ENCODE measurements at regions not wholly inside any gene's neighbourhood (a gene's known extent, or its start where the extent isn't known, plus 50 kb on each side); places are given as distances from the start of the nearest gene placed in this dataset.

GRCh38 chr15:31156808-31157207 lies 55.3 kb upstream of the TRPM1 start:
- Mint-ChIP-seq H3K27me3 (ENCODE audit: low read depth) (peaks cover 3% of the 10 kb centered on the region), H3K27ac (no peak overlapping the region), H3K36me3 (peaks cover 7% of the 10 kb centered on the region), H3K4me3 (no peak overlapping the region), H3K4me1 (peaks cover 67% of the 10 kb centered on the region), H3K9me3 (peaks cover 5% of the 10 kb centered on the region)
- CTCF ChIA-PET, result no interaction called here
- ATAC-seq (no peak), DNase-seq (ENCODE audit: low spot score) (no peak)
- TF ChIP-seq, protein P1, sequence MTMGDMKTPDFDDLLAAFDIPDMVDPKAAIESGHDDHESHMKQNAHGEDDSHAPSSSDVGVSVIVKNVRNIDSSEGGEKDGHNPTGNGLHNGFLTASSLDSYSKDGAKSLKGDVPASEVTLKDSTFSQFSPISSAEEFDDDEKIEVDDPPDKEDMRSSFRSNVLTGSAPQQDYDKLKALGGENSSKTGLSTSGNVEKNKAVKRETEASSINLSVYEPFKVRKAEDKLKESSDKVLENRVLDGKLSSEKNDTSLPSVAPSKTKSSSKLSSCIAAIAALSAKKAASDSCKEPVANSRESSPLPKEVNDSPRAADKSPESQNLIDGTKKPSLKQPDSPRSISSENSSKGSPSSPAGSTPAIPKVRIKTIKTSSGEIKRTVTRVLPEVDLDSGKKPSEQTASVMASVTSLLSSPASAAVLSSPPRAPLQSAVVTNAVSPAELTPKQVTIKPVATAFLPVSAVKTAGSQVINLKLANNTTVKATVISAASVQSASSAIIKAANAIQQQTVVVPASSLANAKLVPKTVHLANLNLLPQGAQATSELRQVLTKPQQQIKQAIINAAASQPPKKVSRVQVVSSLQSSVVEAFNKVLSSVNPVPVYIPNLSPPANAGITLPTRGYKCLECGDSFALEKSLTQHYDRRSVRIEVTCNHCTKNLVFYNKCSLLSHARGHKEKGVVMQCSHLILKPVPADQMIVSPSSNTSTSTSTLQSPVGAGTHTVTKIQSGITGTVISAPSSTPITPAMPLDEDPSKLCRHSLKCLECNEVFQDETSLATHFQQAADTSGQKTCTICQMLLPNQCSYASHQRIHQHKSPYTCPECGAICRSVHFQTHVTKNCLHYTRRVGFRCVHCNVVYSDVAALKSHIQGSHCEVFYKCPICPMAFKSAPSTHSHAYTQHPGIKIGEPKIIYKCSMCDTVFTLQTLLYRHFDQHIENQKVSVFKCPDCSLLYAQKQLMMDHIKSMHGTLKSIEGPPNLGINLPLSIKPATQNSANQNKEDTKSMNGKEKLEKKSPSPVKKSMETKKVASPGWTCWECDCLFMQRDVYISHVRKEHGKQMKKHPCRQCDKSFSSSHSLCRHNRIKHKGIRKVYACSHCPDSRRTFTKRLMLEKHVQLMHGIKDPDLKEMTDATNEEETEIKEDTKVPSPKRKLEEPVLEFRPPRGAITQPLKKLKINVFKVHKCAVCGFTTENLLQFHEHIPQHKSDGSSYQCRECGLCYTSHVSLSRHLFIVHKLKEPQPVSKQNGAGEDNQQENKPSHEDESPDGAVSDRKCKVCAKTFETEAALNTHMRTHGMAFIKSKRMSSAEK (CRISPR knock-in tag; IDR thresholded peaks at IDR 0.05; ENCODE audit: borderline replicate concordance), result no peak
- TF ChIP-seq RORB (CRISPR knock-in tag; IDR thresholded peaks at IDR 0.05) (no peak), ZNF121 (CRISPR knock-in tag; IDR thresholded peaks at IDR 0.05) (0 out of 2 replicates have a peak, but pooled peaks have one; percentile 60), GABPB1 (CRISPR knock-in tag; IDR thresholded peaks at IDR 0.05) (no peak)
- POLR2A ChIA-PET, result interaction anchor here (0.7 kb wide), 1 partner anchor 779 kb away, joined by 8 read pairs; no protein-coding TSS in a partner anchor

GRCh38 chr15:31157644-31158069 lies 56.1 kb upstream of the TRPM1 start:
- H3K27me3 Mint-ChIP-seq (ENCODE audit: low read depth), result peaks cover 3% of the 10 kb centered on the region
- H3K4me1 Mint-ChIP-seq, result peaks cover 66% of the 10 kb centered on the region
- TF ChIP-seq GABPB1 (CRISPR knock-in tag; IDR thresholded peaks at IDR 0.05), result peak; percentile 62; the same call in 1 of the 2 replicates
- TF ChIP-seq, protein P2, sequence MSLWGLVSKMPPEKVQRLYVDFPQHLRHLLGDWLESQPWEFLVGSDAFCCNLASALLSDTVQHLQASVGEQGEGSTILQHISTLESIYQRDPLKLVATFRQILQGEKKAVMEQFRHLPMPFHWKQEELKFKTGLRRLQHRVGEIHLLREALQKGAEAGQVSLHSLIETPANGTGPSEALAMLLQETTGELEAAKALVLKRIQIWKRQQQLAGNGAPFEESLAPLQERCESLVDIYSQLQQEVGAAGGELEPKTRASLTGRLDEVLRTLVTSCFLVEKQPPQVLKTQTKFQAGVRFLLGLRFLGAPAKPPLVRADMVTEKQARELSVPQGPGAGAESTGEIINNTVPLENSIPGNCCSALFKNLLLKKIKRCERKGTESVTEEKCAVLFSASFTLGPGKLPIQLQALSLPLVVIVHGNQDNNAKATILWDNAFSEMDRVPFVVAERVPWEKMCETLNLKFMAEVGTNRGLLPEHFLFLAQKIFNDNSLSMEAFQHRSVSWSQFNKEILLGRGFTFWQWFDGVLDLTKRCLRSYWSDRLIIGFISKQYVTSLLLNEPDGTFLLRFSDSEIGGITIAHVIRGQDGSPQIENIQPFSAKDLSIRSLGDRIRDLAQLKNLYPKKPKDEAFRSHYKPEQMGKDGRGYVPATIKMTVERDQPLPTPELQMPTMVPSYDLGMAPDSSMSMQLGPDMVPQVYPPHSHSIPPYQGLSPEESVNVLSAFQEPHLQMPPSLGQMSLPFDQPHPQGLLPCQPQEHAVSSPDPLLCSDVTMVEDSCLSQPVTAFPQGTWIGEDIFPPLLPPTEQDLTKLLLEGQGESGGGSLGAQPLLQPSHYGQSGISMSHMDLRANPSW (CRISPR knock-in tag; conservative IDR thresholded peaks at IDR 0.05; ENCODE audit: low read depth), result no peak
- TF ChIP-seq, protein P3, sequence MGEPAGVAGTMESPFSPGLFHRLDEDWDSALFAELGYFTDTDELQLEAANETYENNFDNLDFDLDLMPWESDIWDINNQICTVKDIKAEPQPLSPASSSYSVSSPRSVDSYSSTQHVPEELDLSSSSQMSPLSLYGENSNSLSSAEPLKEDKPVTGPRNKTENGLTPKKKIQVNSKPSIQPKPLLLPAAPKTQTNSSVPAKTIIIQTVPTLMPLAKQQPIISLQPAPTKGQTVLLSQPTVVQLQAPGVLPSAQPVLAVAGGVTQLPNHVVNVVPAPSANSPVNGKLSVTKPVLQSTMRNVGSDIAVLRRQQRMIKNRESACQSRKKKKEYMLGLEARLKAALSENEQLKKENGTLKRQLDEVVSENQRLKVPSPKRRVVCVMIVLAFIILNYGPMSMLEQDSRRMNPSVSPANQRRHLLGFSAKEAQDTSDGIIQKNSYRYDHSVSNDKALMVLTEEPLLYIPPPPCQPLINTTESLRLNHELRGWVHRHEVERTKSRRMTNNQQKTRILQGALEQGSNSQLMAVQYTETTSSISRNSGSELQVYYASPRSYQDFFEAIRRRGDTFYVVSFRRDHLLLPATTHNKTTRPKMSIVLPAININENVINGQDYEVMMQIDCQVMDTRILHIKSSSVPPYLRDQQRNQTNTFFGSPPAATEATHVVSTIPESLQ (CRISPR knock-in tag; IDR thresholded peaks at IDR 0.05), result no peak
- TF ChIP-seq ZNF121 (CRISPR knock-in tag; IDR thresholded peaks at IDR 0.05), result no peak
- TF ChIP-seq ATF2 (CRISPR knock-in tag; IDR thresholded peaks at IDR 0.05; ENCODE audit: borderline replicate concordance, low read depth), result no peak
- TF ChIP-seq CBFB (CRISPR knock-in tag; IDR thresholded peaks at IDR 0.05; ENCODE audit: low read depth), result no peak
- no peak for TF ChIP-seq JAZF1 (CRISPR knock-in tag; IDR thresholded peaks at IDR 0.05)
- TF ChIP-seq PREB (CRISPR knock-in tag; IDR thresholded peaks at IDR 0.05; ENCODE audit: borderline replicate concordance), result no peak
- no peak for TF ChIP-seq TCF7 (CRISPR knock-in tag; IDR thresholded peaks at IDR 0.05; ENCODE audit: low read depth)
- peak overlapping the region; percentile 24; the same call in 1 of the 2 replicates for H3K27ac Mint-ChIP-seq
- DNase-seq (ENCODE audit: low spot score) (no peak), ATAC-seq (no peak)
- H3K36me3 Mint-ChIP-seq, result peaks cover 7% of the 10 kb centered on the region
- ChIA-PET POLR2A (no interaction called here), CTCF (no interaction called here)
- peaks cover 5% of the 10 kb centered on the region for H3K9me3 Mint-ChIP-seq
- H3K4me3 Mint-ChIP-seq, result no peak overlapping the region

All from WTC11 (cell line).